MM.1S (cell line): ENCODE measurements at regions not wholly inside any gene's neighbourhood (a gene's known extent, or its start where the extent isn't known, plus 50 kb on each side); places are given as distances from the start of the nearest gene placed in this dataset.

Experiments
- DNase-seq: peaks from one replicate; pipeline ENCODE4 v3.0.0-alpha.2; 2015
- H2AFZ ChIP-seq: fragments of 300-600 bp; sonication (generic); 2 replicates; pipeline ENCODE4 v1.6.0; 2016; ENCODE audit warnings: antibody characterized with exemption, low read length
- H3F3A ChIP-seq: fragments of 300-600 bp; sonication (generic); 2 replicates; pipeline ENCODE4 v1.6.1; 2016; ENCODE audit warnings: mild to moderate bottlenecking, antibody characterized with exemption, low read length, moderate library complexity, mixed read lengths; ENCODE audit not compliant: insufficient read depth
- H3K27ac ChIP-seq: fragments of 300-600 bp; sonication (generic); 2 replicates; pipeline ENCODE4 v1.5.1; 2016; ENCODE audit warnings: mild to moderate bottlenecking, low read length
- H3K27me3 ChIP-seq: fragments of 300-600 bp; sonication (generic); replicated peaks from 2 replicates; pipeline ENCODE4 v1.6.0; 2016; ENCODE audit warnings: low read length; ENCODE audit not compliant: insufficient read depth
- H3K36me3 ChIP-seq: fragments of 300-600 bp; sonication (generic); replicated peaks from 2 replicates; pipeline ENCODE4 v1.6.1; 2016; ENCODE audit warnings: mild to moderate bottlenecking, low read length, mixed read lengths; ENCODE audit not compliant: insufficient read depth
- H3K4me1 ChIP-seq: fragments of 300-600 bp; sonication (generic); 2 replicates; pipeline ENCODE4 v1.6.1; 2016; ENCODE audit warnings: low read length, mixed read lengths
- H3K4me2 ChIP-seq: fragments of 300-600 bp; sonication (generic); 2 replicates; pipeline ENCODE4 v1.6.0; 2016; ENCODE audit warnings: low read depth, low read length
- H3K4me3 ChIP-seq: fragments of 300-600 bp; sonication (generic); 2 replicates; pipeline ENCODE4 v1.5.1; 2016; ENCODE audit warnings: low read length, mixed read lengths
- H3K79me2 ChIP-seq: fragments of 300-600 bp; sonication (generic); 2 replicates; pipeline ENCODE4 v1.6.1; 2016; ENCODE audit warnings: mixed run types, low read length, mixed read lengths
- H3K9ac ChIP-seq: fragments of 300-600 bp; sonication (generic); 2 replicates; pipeline ENCODE4 v1.6.1; 2016; ENCODE audit warnings: low read length, mixed read lengths
- H3K9me2 ChIP-seq: fragments of 300-600 bp; sonication (generic); replicated peaks from 2 replicates; pipeline ENCODE4 v1.6.1; 2016; ENCODE audit warnings: mild to moderate bottlenecking, low read length, mixed read lengths; ENCODE audit not compliant: insufficient read depth
- H3K9me3 ChIP-seq: fragments of 300-600 bp; sonication (generic); replicated peaks from 2 replicates; pipeline ENCODE4 v1.6.1; 2016; ENCODE audit warnings: mild to moderate bottlenecking, low read length, mixed read lengths; ENCODE audit not compliant: insufficient read depth
- H4K20me1 ChIP-seq: fragments of 300-600 bp; sonication (generic); 2 replicates; pipeline ENCODE4 v1.6.1; 2016; ENCODE audit warnings: mild to moderate bottlenecking, low read length, moderate library complexity, mixed read lengths; ENCODE audit not compliant: insufficient read depth
- EZH2 ChIP-seq: fragments of 300-600 bp; sonication (generic); optimal IDR thresholded peaks from 2 replicates; pipeline ENCODE3; 2017; ENCODE audit warnings: low read depth, mild to moderate bottlenecking, antibody characterized with exemption, low read length, mixed read lengths
- EZH2phosphoT487 ChIP-seq: fragments of 300-600 bp; sonication (generic); IDR thresholded peaks from 2 replicates; pipeline ENCODE4 v1.6.1; 2018; ENCODE audit warnings: antibody characterized with exemption, low read length
- TF ChIP-seq, protein P1 (sequence below): fragments of 300-600 bp; sonication (generic); IDR thresholded peaks from 2 replicates; pipeline ENCODE4 v1.5.1; 2016; ENCODE audit warnings: antibody characterized with exemption, low read length, mixed read lengths

DNA sequence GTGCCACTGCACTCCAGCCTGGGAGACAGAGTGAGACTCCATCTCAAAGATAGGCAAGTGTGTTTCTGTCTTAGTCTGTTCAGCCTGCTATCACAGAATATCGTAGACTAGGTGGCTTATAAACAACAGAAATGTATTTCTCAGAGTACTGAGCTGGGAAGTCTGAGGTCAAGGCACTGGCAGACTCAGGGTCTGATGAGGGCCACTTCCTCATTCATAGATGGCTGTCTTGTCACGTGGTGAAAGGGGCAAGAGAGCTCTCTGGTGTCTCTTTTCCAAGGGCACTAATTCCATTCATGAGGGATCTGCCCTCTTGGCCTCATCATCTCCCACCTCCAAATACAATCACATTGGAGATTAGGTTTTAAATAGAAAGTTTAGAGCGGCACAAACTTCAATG lies 95.6 kb upstream of the PHACTR3 start:
- no peaks in the 10 kb centered on the region for H3F3A ChIP-seq
- H4K20me1 ChIP-seq = no peaks in the 10 kb centered on the region
- H3K79me2 ChIP-seq = no peaks in the 10 kb centered on the region
- H2AFZ ChIP-seq = no peak overlapping the region
- no peak overlapping the region for H3K4me3 ChIP-seq
- H3K9ac ChIP-seq = no peak overlapping the region
- H3K9me2 ChIP-seq = no peaks in the 10 kb centered on the region
- H3K4me1 ChIP-seq = no peaks in the 10 kb centered on the region
- DNase-seq = no peak
- H3K27me3 ChIP-seq = peaks cover 40% of the 10 kb centered on the region
- H3K36me3 ChIP-seq = no peaks in the 10 kb centered on the region
- TF ChIP-seq EZH2phosphoT487 (no peak), EZH2 (no peak)
- TF ChIP-seq, protein P1, sequence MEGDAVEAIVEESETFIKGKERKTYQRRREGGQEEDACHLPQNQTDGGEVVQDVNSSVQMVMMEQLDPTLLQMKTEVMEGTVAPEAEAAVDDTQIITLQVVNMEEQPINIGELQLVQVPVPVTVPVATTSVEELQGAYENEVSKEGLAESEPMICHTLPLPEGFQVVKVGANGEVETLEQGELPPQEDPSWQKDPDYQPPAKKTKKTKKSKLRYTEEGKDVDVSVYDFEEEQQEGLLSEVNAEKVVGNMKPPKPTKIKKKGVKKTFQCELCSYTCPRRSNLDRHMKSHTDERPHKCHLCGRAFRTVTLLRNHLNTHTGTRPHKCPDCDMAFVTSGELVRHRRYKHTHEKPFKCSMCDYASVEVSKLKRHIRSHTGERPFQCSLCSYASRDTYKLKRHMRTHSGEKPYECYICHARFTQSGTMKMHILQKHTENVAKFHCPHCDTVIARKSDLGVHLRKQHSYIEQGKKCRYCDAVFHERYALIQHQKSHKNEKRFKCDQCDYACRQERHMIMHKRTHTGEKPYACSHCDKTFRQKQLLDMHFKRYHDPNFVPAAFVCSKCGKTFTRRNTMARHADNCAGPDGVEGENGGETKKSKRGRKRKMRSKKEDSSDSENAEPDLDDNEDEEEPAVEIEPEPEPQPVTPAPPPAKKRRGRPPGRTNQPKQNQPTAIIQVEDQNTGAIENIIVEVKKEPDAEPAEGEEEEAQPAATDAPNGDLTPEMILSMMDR = no peak
- no peak overlapping the region for H3K27ac ChIP-seq
- no peak overlapping the region for H3K4me2 ChIP-seq
- no peaks in the 10 kb centered on the region for H3K9me3 ChIP-seq

- Histone ChIP-seq H3K27ac (no peak overlapping the region), H4K20me1 (no peaks in the 10 kb centered on the region), H3K36me3 (no peaks in the 10 kb centered on the region), H2AFZ (no peak overlapping the region), H3K4me3 (no peak overlapping the region), H3K4me2 (no peak overlapping the region), H3K9ac (no peak overlapping the region), H3K27me3 (peaks cover 61% of the 10 kb centered on the region), H3K9me2 (no peaks in the 10 kb centered on the region), H3K4me1 (no peaks in the 10 kb centered on the region), H3F3A (no peaks in the 10 kb centered on the region), H3K79me2 (no peaks in the 10 kb centered on the region), H3K9me3 (no peaks in the 10 kb centered on the region)
- DNase-seq = no peak
- TF ChIP-seq, protein P1 = no peak
- TF ChIP-seq EZH2phosphoT487 = no peak
- no peak for TF ChIP-seq EZH2
Measured at GRCh38 chr20:59512651-59513050, 91.7 kb upstream of the PHACTR3 start.

- no peak for DNase-seq
- H3K27me3 ChIP-seq = peaks cover 70% of the 10 kb centered on the region
Measured at GRCh38 chr20:59514554-59514953, 89.8 kb upstream of the PHACTR3 start.

More at GRCh38 chr20:59514554-59514953, 89.8 kb upstream of the PHACTR3 start:
- Histone ChIP-seq H4K20me1 (no peaks in the 10 kb centered on the region), H3K27ac (no peak overlapping the region), H3F3A (no peaks in the 10 kb centered on the region), H3K9me2 (no peaks in the 10 kb centered on the region), H3K36me3 (no peaks in the 10 kb centered on the region), H3K4me2 (no peak overlapping the region), H2AFZ (no peak overlapping the region), H3K4me1 (no peaks in the 10 kb centered on the region), H3K4me3 (no peak overlapping the region), H3K79me2 (no peaks in the 10 kb centered on the region), H3K9ac (no peak overlapping the region), H3K9me3 (no peaks in the 10 kb centered on the region)
- TF ChIP-seq EZH2phosphoT487 (no peak), EZH2 (no peak)
- TF ChIP-seq, protein P1 = no peak
